Posterior vena cava (tissue), 2 donors: ENCODE measurements at regions not wholly inside any gene's neighbourhood (a gene's known extent, or its start where the extent isn't known, plus 50 kb on each side); places are given as distances from the start of the nearest gene placed in this dataset.

Source experiments
- DNase-seq: peaks from one replicate; pipeline ENCODE4 v3.0.0-alpha.2; 2020; ENCODE audit warnings: low spot score
- intact Hi-C, 2 donors: fragments of 100-400 bp; cut with DNase I; formaldehyde crosslinking; loops; one replicate each; pipeline versions ENCODE4 v1.14.1 to v1.14.2; 2022 to 2023
- donor health status: DM: yes; HTN: yes; CAD: no.
- donor health status: DM: yes; HTN: yes; CAD: no.

DNA sequence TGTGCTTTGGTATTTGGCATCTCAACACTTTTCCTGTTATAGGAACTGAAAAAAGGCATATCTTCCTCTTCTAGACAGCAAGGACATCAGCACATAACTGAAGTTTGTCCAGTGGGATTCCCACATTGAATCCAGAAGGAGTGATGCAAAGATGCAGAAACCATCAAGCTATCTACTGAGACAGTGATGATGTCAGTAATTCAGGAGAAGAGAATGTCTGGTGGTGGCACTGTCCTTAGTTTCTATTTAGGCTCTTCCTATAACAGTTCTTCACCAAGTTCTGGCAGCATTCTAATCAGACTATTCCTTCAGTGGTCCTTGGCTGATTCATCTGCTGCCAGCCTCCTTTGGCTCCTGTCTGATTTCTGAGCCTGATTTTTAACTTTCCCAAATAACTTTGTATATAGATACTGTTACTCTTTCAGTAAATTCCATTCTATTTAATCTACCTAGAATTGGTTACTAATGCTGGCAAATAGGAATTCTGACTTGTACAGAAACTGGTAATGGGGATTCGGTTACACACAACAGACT, 56.6 kb upstream of the AGPS start:
- intact Hi-C loops = loop anchor here (10.0 kb wide), 3 partner anchors 71 to 389 kb away; partner anchors contain the start of gene NFE2L2 (in 1 of the 2)
- no peak for DNase-seq

DNA sequence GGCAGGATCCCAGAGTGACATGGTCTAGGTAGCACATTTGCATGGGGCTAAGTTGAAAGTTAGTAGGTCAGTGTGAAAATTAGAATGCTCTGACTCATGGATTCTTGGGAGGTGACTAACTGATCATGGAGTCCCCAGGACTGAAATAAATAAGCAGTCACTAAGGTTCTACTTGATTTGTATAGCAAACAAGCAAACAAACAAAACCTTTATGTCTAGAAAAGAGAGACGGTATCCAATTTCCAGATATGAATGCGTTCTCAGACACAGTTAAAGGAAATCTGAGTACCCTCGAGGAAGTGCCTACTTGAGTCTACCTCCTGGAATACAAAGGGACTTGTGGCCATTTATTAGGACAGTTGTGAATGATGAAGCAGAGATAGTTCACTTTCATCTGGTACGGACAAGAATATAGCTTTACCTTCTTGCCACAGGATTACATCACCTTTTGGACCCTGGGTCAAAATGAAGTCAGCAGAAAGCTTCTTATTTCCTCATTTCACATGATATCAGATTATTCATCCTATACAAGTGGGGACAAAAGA, 54.3 kb upstream of the AGPS start:
- DNase-seq = no peak
- intact Hi-C loops = loop anchor here (10.0 kb wide), 3 partner anchors 73 to 387 kb away; partner anchors contain the start of gene NFE2L2 (in 1 of the 2)

DNA sequence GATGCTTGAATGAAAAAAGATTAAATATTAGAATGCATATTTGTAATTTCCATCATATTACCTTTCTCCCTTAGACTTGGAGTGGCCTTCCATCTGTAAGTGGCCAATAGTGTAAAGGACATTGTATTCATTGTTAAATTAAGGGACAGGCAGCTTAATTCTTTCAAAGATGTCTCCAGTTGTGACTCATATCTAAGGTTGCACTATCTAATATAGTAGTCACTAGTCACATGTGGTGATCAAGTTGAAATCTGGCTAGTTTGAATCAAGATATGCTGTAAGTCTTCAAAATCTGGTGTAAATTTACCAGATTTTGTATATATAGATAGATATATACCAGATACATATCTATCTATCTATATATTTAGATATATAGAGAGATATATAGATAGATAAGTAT, 52.4 kb upstream of the AGPS start:
- no peak for DNase-seq
- intact Hi-C loops = no loop called here

DNA sequence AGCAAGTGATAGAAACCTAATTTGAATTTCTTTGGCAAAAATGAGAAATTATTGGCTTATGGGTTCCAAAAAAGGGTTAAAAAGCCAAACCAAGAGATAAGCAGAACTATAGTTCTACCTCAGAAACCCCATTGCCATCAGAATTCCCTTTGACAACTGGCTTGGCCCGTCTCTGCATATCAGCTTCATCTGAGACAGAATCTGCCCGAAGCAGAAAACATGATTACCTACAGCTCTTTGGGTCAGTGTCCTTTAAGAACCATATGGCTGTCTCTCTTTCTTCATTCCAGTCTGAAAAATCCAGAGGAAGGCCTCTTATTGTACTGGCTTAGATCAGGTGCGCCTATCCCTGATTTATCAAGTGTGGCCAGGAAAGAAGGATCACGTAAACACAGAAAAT, 49.8 kb upstream of the AGPS start:
- DNase-seq = no peak
- intact Hi-C loops = no loop called here
